K562 (cell line): ENCODE measurements at regions not wholly inside any gene's neighbourhood (a gene's known extent, or its start where the extent isn't known, plus 50 kb on each side); places are given as distances from the start of the nearest gene placed in this dataset.

ENCODE experiments used
- ETV6 ChIP-seq, 3 experiments: fragments of 150-350 bp in 1 of 3; sonication (generic) in 1 of 3; formaldehyde crosslinking in 1 of 3; IDR thresholded peaks; 2 replicates each; pipeline versions ENCODE4 v1.6.1 to v1.8.0; 2014 to 2022; ENCODE audit warnings: borderline replicate concordance in 2 of 3, low read depth in 2 of 3, antibody characterized with exemption in 1 of 3, low read length in 1 of 3, mild to moderate bottlenecking in 1 of 3, missing genetic modification reagents in 1 of 3
- NFE2 ChIP-seq: IDR thresholded peaks from 2 replicates; pipeline ENCODE4 v1.6.1; 2014; ENCODE audit warnings: antibody characterized with exemption, low read depth
- NR2C2 ChIP-seq, 2 experiments: fragments of 200-800 bp in 1 of 2; sonication (Bioruptor generic) in 1 of 2; sonication (generic) in 1 of 2; formaldehyde crosslinking in 1 of 2; IDR thresholded peaks; 2 replicates each; pipeline versions ENCODE4 v1.6.1 to v1.8.0; 2016 to 2022; ENCODE audit warnings: mild to moderate bottlenecking in 1 of 2, missing compliant biosample characterization in 1 of 2, missing genetic modification characterization in 1 of 2, missing genetic modification reagents in 1 of 2
- POLR3G ChIP-seq: IDR thresholded peaks from 2 replicates; pipeline ENCODE4 v1.6.1; 2011; ENCODE audit not compliant: insufficient read length, insufficient replicate concordance; ENCODE audit errors: extremely low read depth
- TOE1 ChIP-seq, 2 experiments: fragments of 450-650 bp in 1 of 2; sonication (generic) in 1 of 2; formaldehyde crosslinking in 1 of 2; IDR thresholded peaks; 2 replicates each; pipeline versions ENCODE4 v1.7.1 to v1.8.0; 2016 to 2022; ENCODE audit warnings: borderline replicate concordance in 2 of 2, mild to moderate bottlenecking in 2 of 2, antibody characterized with exemption in 1 of 2, inconsistent platforms in 1 of 2, low read depth in 1 of 2, missing genetic modification reagents in 1 of 2, moderate library complexity in 1 of 2
- ZNF41 ChIP-seq: fragments of 250-450 bp; sonication (Bioruptor Pico); conservative IDR thresholded peaks from 2 replicates; pipeline ENCODE4 v1.4.0; 2020; ENCODE audit warnings: mild to moderate bottlenecking
- ZSCAN29 ChIP-seq: fragments of 450-650 bp; IDR thresholded peaks from 2 replicates; pipeline ENCODE4 v1.6.1; 2017
- TF ChIP-seq, protein P1 (sequence below): sonication (generic); formaldehyde crosslinking; IDR thresholded peaks from 2 replicates; pipeline ENCODE4 v1.8.0; 2022; ENCODE audit warnings: missing genetic modification reagents, mild to moderate bottlenecking, borderline replicate concordance
- TF ChIP-seq, protein P2 (sequence below): sonication (generic); formaldehyde crosslinking; IDR thresholded peaks from 2 replicates; pipeline ENCODE4 v1.4.0; 2020; ENCODE audit warnings: mild to moderate bottlenecking, missing genetic modification reagents
- TF ChIP-seq, protein P3 (sequence below): fragments of 250-450 bp; sonication (Bioruptor Pico); IDR thresholded peaks from 2 replicates; pipeline ENCODE4 v1.8.0; 2021; ENCODE audit warnings: moderate library complexity, mild to moderate bottlenecking, inconsistent platforms
- TF ChIP-seq, protein P4 (sequence below), 2 experiments: fragments of 450-650 bp in 1 of 2; IDR thresholded peaks; 2 replicates each; pipeline ENCODE4 v1.6.1; 2011 to 2017; ENCODE audit warnings: low read depth in 2 of 2, antibody characterized with exemption in 1 of 2, borderline replicate concordance in 1 of 2, low read length in 1 of 2, mild to moderate bottlenecking in 1 of 2, mixed read lengths in 1 of 2; ENCODE audit not compliant: control insufficient read depth in 1 of 2
- TF ChIP-seq, protein P5 (sequence below), 2 experiments: fragments of 150-350 bp in 1 of 2; IDR thresholded peaks; 2 replicates each; pipeline ENCODE4 v1.6.1; 2012 to 2016; ENCODE audit warnings: low read depth in 2 of 2, low read length in 2 of 2, mild to moderate bottlenecking in 1 of 2, moderate library complexity in 1 of 2

DNA sequence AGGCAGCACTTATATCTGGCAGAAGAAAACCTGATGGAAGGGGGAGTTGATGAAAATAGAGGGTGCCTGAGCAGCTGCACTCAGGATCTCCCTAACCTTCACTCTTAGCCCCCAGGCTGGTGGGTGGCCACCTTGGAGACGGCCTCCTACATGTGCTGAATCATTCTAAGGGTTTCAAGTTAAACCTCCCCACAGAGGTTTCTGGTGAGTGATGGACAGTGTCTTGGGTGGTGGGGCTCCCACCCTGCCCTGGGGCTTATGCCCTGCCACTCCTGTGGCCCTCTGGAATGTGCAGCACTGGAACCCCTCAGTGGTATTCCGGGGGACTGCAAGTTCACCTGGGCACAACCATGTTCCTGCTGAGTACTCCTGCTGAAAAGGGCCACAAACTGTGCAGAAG, 357.2 kb downstream of the CD83 start (continued):
- TF ChIP-seq, protein P1, sequence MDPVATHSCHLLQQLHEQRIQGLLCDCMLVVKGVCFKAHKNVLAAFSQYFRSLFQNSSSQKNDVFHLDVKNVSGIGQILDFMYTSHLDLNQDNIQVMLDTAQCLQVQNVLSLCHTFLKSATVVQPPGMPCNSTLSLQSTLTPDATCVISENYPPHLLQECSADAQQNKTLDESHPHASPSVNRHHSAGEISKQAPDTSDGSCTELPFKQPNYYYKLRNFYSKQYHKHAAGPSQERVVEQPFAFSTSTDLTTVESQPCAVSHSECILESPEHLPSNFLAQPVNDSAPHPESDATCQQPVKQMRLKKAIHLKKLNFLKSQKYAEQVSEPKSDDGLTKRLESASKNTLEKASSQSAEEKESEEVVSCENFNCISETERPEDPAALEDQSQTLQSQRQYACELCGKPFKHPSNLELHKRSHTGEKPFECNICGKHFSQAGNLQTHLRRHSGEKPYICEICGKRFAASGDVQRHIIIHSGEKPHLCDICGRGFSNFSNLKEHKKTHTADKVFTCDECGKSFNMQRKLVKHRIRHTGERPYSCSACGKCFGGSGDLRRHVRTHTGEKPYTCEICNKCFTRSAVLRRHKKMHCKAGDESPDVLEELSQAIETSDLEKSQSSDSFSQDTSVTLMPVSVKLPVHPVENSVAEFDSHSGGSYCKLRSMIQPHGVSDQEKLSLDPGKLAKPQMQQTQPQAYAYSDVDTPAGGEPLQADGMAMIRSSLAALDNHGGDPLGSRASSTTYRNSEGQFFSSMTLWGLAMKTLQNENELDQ (CRISPR knock-in tag), result no peak
- TF ChIP-seq ETV6 (IDR thresholded peaks at IDR 0.05; ENCODE audit: borderline replicate concordance in 1 of 2, low read depth in 2 of 2, low read length in 1 of 2), result no peak
- TF ChIP-seq ETV6 (CRISPR knock-in tag; IDR thresholded peaks at IDR 0.05; ENCODE audit: borderline replicate concordance), result no peak
- TF ChIP-seq POLR3G, result no peak
- TF ChIP-seq, protein P2, sequence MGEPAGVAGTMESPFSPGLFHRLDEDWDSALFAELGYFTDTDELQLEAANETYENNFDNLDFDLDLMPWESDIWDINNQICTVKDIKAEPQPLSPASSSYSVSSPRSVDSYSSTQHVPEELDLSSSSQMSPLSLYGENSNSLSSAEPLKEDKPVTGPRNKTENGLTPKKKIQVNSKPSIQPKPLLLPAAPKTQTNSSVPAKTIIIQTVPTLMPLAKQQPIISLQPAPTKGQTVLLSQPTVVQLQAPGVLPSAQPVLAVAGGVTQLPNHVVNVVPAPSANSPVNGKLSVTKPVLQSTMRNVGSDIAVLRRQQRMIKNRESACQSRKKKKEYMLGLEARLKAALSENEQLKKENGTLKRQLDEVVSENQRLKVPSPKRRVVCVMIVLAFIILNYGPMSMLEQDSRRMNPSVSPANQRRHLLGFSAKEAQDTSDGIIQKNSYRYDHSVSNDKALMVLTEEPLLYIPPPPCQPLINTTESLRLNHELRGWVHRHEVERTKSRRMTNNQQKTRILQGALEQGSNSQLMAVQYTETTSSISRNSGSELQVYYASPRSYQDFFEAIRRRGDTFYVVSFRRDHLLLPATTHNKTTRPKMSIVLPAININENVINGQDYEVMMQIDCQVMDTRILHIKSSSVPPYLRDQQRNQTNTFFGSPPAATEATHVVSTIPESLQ (CRISPR knock-in tag), result no peak
- TF ChIP-seq ZNF41, result no peak
- TF ChIP-seq, protein P3, sequence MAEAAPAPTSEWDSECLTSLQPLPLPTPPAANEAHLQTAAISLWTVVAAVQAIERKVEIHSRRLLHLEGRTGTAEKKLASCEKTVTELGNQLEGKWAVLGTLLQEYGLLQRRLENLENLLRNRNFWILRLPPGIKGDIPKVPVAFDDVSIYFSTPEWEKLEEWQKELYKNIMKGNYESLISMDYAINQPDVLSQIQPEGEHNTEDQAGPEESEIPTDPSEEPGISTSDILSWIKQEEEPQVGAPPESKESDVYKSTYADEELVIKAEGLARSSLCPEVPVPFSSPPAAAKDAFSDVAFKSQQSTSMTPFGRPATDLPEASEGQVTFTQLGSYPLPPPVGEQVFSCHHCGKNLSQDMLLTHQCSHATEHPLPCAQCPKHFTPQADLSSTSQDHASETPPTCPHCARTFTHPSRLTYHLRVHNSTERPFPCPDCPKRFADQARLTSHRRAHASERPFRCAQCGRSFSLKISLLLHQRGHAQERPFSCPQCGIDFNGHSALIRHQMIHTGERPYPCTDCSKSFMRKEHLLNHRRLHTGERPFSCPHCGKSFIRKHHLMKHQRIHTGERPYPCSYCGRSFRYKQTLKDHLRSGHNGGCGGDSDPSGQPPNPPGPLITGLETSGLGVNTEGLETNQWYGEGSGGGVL, result no peak
- TF ChIP-seq, protein P4, sequence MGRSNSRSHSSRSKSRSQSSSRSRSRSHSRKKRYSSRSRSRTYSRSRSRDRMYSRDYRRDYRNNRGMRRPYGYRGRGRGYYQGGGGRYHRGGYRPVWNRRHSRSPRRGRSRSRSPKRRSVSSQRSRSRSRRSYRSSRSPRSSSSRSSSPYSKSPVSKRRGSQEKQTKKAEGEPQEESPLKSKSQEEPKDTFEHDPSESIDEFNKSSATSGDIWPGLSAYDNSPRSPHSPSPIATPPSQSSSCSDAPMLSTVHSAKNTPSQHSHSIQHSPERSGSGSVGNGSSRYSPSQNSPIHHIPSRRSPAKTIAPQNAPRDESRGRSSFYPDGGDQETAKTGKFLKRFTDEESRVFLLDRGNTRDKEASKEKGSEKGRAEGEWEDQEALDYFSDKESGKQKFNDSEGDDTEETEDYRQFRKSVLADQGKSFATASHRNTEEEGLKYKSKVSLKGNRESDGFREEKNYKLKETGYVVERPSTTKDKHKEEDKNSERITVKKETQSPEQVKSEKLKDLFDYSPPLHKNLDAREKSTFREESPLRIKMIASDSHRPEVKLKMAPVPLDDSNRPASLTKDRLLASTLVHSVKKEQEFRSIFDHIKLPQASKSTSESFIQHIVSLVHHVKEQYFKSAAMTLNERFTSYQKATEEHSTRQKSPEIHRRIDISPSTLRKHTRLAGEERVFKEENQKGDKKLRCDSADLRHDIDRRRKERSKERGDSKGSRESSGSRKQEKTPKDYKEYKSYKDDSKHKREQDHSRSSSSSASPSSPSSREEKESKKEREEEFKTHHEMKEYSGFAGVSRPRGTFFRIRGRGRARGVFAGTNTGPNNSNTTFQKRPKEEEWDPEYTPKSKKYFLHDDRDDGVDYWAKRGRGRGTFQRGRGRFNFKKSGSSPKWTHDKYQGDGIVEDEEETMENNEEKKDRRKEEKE (IDR thresholded peaks at IDR 0.05; ENCODE audit: borderline replicate concordance in 1 of 2, control insufficient read depth in 1 of 2, low read depth in 2 of 2, low read length in 1 of 2), result no peak
- no peak for TF ChIP-seq ZSCAN29
- TF ChIP-seq, protein P5, sequence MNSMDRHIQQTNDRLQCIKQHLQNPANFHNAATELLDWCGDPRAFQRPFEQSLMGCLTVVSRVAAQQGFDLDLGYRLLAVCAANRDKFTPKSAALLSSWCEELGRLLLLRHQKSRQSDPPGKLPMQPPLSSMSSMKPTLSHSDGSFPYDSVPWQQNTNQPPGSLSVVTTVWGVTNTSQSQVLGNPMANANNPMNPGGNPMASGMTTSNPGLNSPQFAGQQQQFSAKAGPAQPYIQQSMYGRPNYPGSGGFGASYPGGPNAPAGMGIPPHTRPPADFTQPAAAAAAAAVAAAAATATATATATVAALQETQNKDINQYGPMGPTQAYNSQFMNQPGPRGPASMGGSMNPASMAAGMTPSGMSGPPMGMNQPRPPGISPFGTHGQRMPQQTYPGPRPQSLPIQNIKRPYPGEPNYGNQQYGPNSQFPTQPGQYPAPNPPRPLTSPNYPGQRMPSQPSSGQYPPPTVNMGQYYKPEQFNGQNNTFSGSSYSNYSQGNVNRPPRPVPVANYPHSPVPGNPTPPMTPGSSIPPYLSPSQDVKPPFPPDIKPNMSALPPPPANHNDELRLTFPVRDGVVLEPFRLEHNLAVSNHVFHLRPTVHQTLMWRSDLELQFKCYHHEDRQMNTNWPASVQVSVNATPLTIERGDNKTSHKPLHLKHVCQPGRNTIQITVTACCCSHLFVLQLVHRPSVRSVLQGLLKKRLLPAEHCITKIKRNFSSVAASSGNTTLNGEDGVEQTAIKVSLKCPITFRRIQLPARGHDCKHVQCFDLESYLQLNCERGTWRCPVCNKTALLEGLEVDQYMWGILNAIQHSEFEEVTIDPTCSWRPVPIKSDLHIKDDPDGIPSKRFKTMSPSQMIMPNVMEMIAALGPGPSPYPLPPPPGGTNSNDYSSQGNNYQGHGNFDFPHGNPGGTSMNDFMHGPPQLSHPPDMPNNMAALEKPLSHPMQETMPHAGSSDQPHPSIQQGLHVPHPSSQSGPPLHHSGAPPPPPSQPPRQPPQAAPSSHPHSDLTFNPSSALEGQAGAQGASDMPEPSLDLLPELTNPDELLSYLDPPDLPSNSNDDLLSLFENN (IDR thresholded peaks at IDR 0.05; ENCODE audit: low read depth in 2 of 2, low read length in 2 of 2), result no peak
- TF ChIP-seq NFE2, result peak; percentile 94
- TF ChIP-seq TOE1 (IDR thresholded peaks at IDR 0.05; ENCODE audit: borderline replicate concordance), result no peak
- TF ChIP-seq TOE1 (CRISPR knock-in tag; IDR thresholded peaks at IDR 0.05; ENCODE audit: borderline replicate concordance, low read depth), result no peak
- no peak for TF ChIP-seq NR2C2 (CRISPR knock-in tag; IDR thresholded peaks at IDR 0.05)
- TF ChIP-seq NR2C2 (tag; IDR thresholded peaks at IDR 0.05), result 0 out of 2 replicates have a peak, but pooled peaks have one; percentile 34
